GM21390 (cell line): ENCODE measurements at regions not wholly inside any gene's neighbourhood (a gene's known extent, or its start where the extent isn't known, plus 50 kb on each side); places are given as distances from the start of the nearest gene placed in this dataset.
"Not testable (repeated sequence)": the region's sequence is repeated elsewhere in the genome, so short reads cannot be mapped to it uniquely, and the experiment has no call there.

Experiments
- ATAC-seq: cut with Tn5 transposase; IDR thresholded peaks from one replicate; pipeline ENCODE4 v1.9.1; 2021; ENCODE audit not compliant: unreplicated experiment

- ATAC-seq = no peak
Measured at GRCh38 chr3:25844891-25845290, 55.0 kb downstream of the OXSM start.

GRCh38 chr3:25846282-25846681, 56.4 kb downstream of the OXSM start:
- no peak for ATAC-seq

- ATAC-seq = no peak
Measured at GRCh38 chr3:25849091-25849490, 59.2 kb downstream of the OXSM start.

GRCh38 chr3:25849641-25850385, 59.9 kb downstream of the OXSM start:
- no peak for ATAC-seq

- not testable (repeated sequence) for ATAC-seq
Measured at GRCh38 chr3:25851693-25852259, 61.9 kb downstream of the OXSM start.

GRCh38 chr3:25854214-25854613, 64.3 kb downstream of the OXSM start:
- no peak for ATAC-seq

GRCh38 chr3:25854635-25855034, 64.7 kb downstream of the OXSM start:
- no peak for ATAC-seq

GRCh38 chr3:25855266-25855784, 65.4 kb downstream of the OXSM start:
- ATAC-seq = no peak

- peak; percentile 94 for ATAC-seq
Measured at GRCh38 chr3:25856902-25857518, 67.1 kb downstream of the OXSM start.

- no peak for ATAC-seq
Measured at GRCh38 chr3:25861566-25861965, 71.7 kb downstream of the OXSM start.

GRCh38 chr3:25863011-25863415, 73.1 kb downstream of the OXSM start:
- ATAC-seq = peak; percentile 68

- ATAC-seq = peak; percentile 39
Measured at GRCh38 chr3:25863416-25863959, 73.6 kb downstream of the OXSM start.

- ATAC-seq = no peak
Measured at GRCh38 chr3:25870452-25870851, 80.6 kb downstream of the OXSM start.

- ATAC-seq = peak; percentile 98
Measured at GRCh38 chr3:25872200-25872877, 82.4 kb downstream of the OXSM start.

- no peak for ATAC-seq
Measured at GRCh38 chr3:25883492-25883891, 93.6 kb downstream of the OXSM start.

- no peak for ATAC-seq
Measured at GRCh38 chr3:25884981-25885380, 95.1 kb downstream of the OXSM start.

- ATAC-seq = no peak
Measured at GRCh38 chr3:25885544-25885943, 95.7 kb downstream of the OXSM start.

- ATAC-seq = no peak
Measured at GRCh38 chr3:25887907-25888306, 98.0 kb downstream of the OXSM start.

- ATAC-seq = no peak
Measured at GRCh38 chr3:25888892-25889524, 99.1 kb downstream of the OXSM start.

- ATAC-seq = no peak
Measured at GRCh38 chr3:25889525-25889917, 99.6 kb downstream of the OXSM start.

GRCh38 chr3:25894101-25894500, 104.2 kb downstream of the OXSM start:
- ATAC-seq = no peak
